ENCODE measurements at regions not wholly inside any gene's neighbourhood (a gene's known extent, or its start where the extent isn't known, plus 50 kb on each side); places are given as distances from the start of the nearest gene placed in this dataset.

GRCh38 chr9:113788616-113789330 lies 87.3 kb upstream of the ZNF618 start:
- no peaks in the 10 kb centered on the region for H3K27me3 ChIP-seq (ENCODE audit: control insufficient read depth, insufficient read depth, low read length)
- H3K9ac ChIP-seq (ENCODE audit: low read length), result no peak overlapping the region
- no peak overlapping the region for H3K27ac ChIP-seq (ENCODE audit: low read depth, low read length)
- no peaks in the 10 kb centered on the region for H3K4me1 ChIP-seq (ENCODE audit: control insufficient read depth, insufficient read depth, low read length)
- no peaks in the 10 kb centered on the region for H3K36me3 ChIP-seq (ENCODE audit: control insufficient read depth, insufficient read depth, low read length)
- no peak overlapping the region for H3K4me3 ChIP-seq (ENCODE audit: low read length)

- no peak overlapping the region for H3K27ac ChIP-seq (ENCODE audit: low read depth, low read length)
- H3K4me1 ChIP-seq (ENCODE audit: control insufficient read depth, insufficient read depth, low read length), result no peaks in the 10 kb centered on the region
- H3K36me3 ChIP-seq (ENCODE audit: control insufficient read depth, insufficient read depth, low read length), result no peaks in the 10 kb centered on the region
- H3K4me3 ChIP-seq (ENCODE audit: low read length), result no peak overlapping the region
- H3K27me3 ChIP-seq (ENCODE audit: control insufficient read depth, insufficient read depth, low read length), result no peaks in the 10 kb centered on the region
- no peak overlapping the region for H3K9ac ChIP-seq (ENCODE audit: low read length)
These were observed 86.0 kb upstream of the ZNF618 start for GRCh38 chr9:113790093-113790492.

DNA sequence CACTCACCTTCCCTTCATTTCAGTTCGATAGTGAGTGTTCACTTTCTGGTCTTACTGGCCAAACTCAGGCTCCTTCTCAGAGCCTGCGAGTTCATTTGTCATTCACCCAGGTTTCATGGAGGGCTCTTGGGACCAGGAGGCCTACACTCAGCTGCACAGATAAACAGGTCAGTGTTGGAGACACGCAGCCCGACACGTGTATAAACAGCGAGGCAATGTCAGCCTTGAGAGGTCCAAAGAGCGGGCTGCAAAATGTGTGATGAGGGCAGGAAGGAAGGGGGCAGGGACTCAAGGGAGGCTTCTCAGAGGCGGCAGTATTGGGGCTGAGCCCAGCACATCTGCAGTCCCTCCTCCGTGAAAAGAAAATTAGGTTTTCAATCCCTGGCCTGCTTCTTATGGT lies 82.6 kb upstream of the ZNF618 start:
- H3K9ac ChIP-seq (ENCODE audit: low read length), result no peak overlapping the region
- H3K27ac ChIP-seq (ENCODE audit: low read depth, low read length), result no peak overlapping the region
- H3K4me3 ChIP-seq (ENCODE audit: low read length), result no peak overlapping the region
- H3K36me3 ChIP-seq (ENCODE audit: control insufficient read depth, insufficient read depth, low read length), result no peaks in the 10 kb centered on the region
- no peaks in the 10 kb centered on the region for H3K27me3 ChIP-seq (ENCODE audit: control insufficient read depth, insufficient read depth, low read length)
- no peaks in the 10 kb centered on the region for H3K4me1 ChIP-seq (ENCODE audit: control insufficient read depth, insufficient read depth, low read length)

DNA sequence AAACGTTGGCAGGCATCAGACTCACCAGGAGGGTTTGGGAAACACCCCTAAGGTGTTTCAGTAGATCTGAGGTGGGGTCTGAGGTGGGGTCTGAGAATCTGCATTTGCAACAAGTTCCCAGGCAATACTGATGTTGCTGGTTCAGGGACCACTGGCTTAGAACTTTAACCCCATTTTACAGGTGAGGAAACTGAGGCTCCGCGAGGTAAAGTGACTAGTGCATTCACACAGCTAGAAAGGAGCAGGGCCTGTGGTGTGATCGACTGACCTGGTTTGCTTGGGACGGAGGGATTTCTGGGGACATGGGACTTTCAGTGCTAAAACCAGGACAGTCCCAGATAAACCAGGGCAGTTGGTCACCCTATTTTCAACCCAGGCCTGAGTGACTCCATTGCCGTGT lies 81.4 kb upstream of the ZNF618 start:
- Histone ChIP-seq H3K36me3 (ENCODE audit: control insufficient read depth, insufficient read depth, low read length) (no peaks in the 10 kb centered on the region), H3K4me1 (ENCODE audit: control insufficient read depth, insufficient read depth, low read length) (no peaks in the 10 kb centered on the region), H3K27me3 (ENCODE audit: control insufficient read depth, insufficient read depth, low read length) (no peaks in the 10 kb centered on the region), H3K4me3 (ENCODE audit: low read length) (no peak overlapping the region), H3K27ac (ENCODE audit: low read depth, low read length) (no peak overlapping the region), H3K9ac (ENCODE audit: low read length) (no peak overlapping the region)

- Histone ChIP-seq H3K4me3 (ENCODE audit: low read length) (no peak overlapping the region), H3K9ac (ENCODE audit: low read length) (no peak overlapping the region), H3K4me1 (ENCODE audit: control insufficient read depth, insufficient read depth, low read length) (no peaks in the 10 kb centered on the region), H3K27ac (ENCODE audit: low read depth, low read length) (no peak overlapping the region), H3K27me3 (ENCODE audit: control insufficient read depth, insufficient read depth, low read length) (no peaks in the 10 kb centered on the region), H3K36me3 (ENCODE audit: control insufficient read depth, insufficient read depth, low read length) (no peaks in the 10 kb centered on the region)
These were observed 80.2 kb upstream of the ZNF618 start for GRCh38 chr9:113795811-113796392.

DNA sequence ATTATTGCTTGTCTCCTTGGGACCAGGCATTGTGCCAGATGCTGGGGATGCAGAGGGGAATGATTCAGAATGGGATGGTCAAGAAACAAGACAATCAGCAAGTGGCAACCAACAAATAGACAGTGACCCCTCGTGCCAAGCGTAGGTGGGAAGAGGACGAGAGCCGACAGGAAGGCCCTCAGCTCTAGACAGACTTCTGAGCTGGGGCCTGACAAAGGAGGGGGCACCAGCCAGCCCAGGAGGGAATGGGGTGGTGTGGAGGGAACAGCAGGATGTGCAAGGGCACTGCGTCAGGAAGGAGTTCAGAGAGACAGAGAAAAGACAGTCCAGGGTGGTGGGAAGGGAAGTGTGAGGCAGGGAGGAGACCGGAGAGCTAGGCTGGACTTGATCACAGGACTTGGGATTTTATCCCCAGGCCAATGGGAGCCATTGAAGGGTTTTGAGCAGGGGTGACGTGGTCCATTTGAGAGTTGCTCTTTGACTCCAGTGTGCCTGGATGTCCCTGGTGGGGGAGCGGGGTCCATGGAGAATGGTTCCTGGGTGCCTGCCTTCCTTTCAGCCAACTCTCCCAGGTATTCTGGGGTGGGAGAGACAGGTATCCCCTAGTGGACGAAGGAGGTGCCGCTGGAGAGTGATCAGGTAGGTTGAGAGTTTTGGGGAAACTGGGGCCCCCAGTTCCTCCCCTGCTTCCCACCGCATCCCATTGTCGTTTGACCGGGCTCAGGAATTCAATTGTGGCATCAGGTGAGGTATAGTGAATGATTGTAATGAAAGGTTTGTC lies 79.3 kb upstream of the ZNF618 start:
- H3K4me3 ChIP-seq (ENCODE audit: low read length), result no peak overlapping the region
- H3K27me3 ChIP-seq (ENCODE audit: control insufficient read depth, insufficient read depth, low read length), result no peaks in the 10 kb centered on the region
- H3K4me1 ChIP-seq (ENCODE audit: control insufficient read depth, insufficient read depth, low read length), result no peaks in the 10 kb centered on the region
- H3K27ac ChIP-seq (ENCODE audit: low read depth, low read length), result no peak overlapping the region
- no peak overlapping the region for H3K9ac ChIP-seq (ENCODE audit: low read length)
- H3K36me3 ChIP-seq (ENCODE audit: control insufficient read depth, insufficient read depth, low read length), result no peaks in the 10 kb centered on the region

GRCh38 chr9:113798062-113799030 lies 77.8 kb upstream of the ZNF618 start:
- H3K4me3 ChIP-seq (ENCODE audit: low read length), result no peak overlapping the region
- H3K36me3 ChIP-seq (ENCODE audit: control insufficient read depth, insufficient read depth, low read length), result no peaks in the 10 kb centered on the region
- H3K9ac ChIP-seq (ENCODE audit: low read length), result no peak overlapping the region
- H3K27me3 ChIP-seq (ENCODE audit: control insufficient read depth, insufficient read depth, low read length), result no peaks in the 10 kb centered on the region
- H3K4me1 ChIP-seq (ENCODE audit: control insufficient read depth, insufficient read depth, low read length), result no peaks in the 10 kb centered on the region
- H3K27ac ChIP-seq (ENCODE audit: low read depth, low read length), result no peak overlapping the region

- Histone ChIP-seq H3K4me3 (ENCODE audit: low read length) (no peak overlapping the region), H3K36me3 (ENCODE audit: control insufficient read depth, insufficient read depth, low read length) (no peaks in the 10 kb centered on the region), H3K9ac (ENCODE audit: low read length) (no peak overlapping the region), H3K27me3 (ENCODE audit: control insufficient read depth, insufficient read depth, low read length) (no peaks in the 10 kb centered on the region), H3K27ac (ENCODE audit: low read depth, low read length) (no peak overlapping the region), H3K4me1 (ENCODE audit: control insufficient read depth, insufficient read depth, low read length) (no peaks in the 10 kb centered on the region)
These were observed 75.8 kb upstream of the ZNF618 start for GRCh38 chr9:113800276-113800675.

DNA sequence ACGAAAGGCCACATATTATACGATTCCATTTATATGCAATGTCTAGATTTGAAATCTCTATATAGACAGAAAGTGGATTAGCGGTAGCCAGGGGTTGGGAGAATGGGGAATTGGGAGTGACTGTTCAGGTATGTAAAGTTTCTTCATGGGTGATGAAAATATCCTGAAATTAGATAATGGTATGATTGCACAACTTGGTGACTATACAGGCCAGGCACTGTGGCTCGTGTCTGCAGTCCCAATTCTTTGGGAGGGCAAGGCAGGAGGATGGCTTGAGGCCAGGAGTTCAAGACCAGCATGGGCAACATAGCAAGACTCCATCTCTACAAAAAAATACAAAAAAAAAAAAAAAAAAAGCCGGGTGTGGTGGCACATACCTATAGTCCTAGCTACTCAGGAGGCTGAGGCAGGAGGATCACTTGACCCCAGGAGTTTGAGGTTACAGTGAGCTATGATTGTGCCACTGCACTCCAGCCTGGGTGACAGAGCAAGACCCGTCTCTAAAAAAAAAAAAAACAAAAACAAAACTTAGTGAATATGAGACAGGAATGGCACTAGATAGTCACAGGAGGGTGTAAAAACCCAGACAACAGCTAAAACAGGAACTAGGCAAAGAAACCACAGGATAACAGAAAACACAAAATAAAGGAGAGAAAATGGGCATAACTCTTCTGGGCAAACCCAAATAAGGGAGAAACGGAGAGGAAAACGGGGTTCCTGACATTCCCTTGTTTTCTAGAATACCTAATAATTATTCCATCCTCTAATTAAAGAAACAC lies 72.1 kb upstream of the ZNF618 start:
- Histone ChIP-seq H3K4me1 (ENCODE audit: control insufficient read depth, insufficient read depth, low read length) (no peaks in the 10 kb centered on the region), H3K27me3 (ENCODE audit: control insufficient read depth, insufficient read depth, low read length) (no peaks in the 10 kb centered on the region), H3K36me3 (ENCODE audit: control insufficient read depth, insufficient read depth, low read length) (no peaks in the 10 kb centered on the region), H3K27ac (ENCODE audit: low read depth, low read length) (no peak overlapping the region), H3K4me3 (ENCODE audit: low read length) (no peak overlapping the region), H3K9ac (ENCODE audit: low read length) (no peak overlapping the region)

DNA sequence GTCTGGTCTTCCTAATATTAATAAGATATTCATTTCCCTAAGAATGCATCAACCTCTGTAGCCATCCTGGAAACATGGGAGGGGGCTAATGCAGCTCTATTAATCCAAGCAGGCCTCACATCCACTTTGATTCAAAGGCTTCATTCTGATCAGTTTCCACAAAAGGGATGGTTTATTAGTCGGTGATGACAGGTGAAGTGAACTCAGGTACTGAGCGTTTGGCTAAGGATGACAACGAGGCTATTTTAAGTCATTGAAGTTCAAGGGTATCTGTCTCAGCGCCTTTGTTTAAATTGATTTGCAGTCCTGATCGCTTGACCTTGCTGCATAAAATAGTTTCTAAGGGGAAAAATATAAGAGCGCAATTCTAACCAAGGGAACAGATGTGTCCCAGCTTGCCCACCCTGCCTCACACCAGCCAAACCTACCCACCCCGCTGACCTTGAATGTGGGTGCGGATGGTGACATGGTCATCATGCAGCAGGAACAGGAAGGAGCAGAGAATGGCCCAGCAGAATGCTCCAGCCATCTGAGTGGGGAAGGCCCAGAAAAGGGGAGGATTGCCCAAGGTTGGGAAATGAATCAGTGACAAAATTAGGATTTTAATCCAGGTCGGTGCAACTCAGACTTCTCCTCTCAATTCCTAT lies 70.5 kb upstream of the ZNF618 start:
- Histone ChIP-seq H3K4me3 (ENCODE audit: low read length) (no peak overlapping the region), H3K4me1 (ENCODE audit: control insufficient read depth, insufficient read depth, low read length) (no peaks in the 10 kb centered on the region), H3K36me3 (ENCODE audit: control insufficient read depth, insufficient read depth, low read length) (no peaks in the 10 kb centered on the region), H3K9ac (ENCODE audit: low read length) (no peak overlapping the region), H3K27me3 (ENCODE audit: control insufficient read depth, insufficient read depth, low read length) (no peaks in the 10 kb centered on the region), H3K27ac (ENCODE audit: low read depth, low read length) (no peak overlapping the region)

Measured in rectal smooth muscle tissue (tissue), 1 donor.